Activated CD4-positive, CD25-positive, alpha-beta regulatory T cell treated with anti-CD3 and anti-CD28 coated beads, Interleukin-2, amount 50 U/mL, for 16 hours (primary cell): ENCODE measurements at regions not wholly inside any gene's neighbourhood (a gene's known extent, or its start where the extent isn't known, plus 50 kb on each side); places are given as distances from the start of the nearest gene placed in this dataset.

Experiments
- DNase-seq: peaks from one replicate; pipeline ENCODE4 v3.0.0-alpha.2; 2020; ENCODE audit warnings: low read depth, low spot score

DNA sequence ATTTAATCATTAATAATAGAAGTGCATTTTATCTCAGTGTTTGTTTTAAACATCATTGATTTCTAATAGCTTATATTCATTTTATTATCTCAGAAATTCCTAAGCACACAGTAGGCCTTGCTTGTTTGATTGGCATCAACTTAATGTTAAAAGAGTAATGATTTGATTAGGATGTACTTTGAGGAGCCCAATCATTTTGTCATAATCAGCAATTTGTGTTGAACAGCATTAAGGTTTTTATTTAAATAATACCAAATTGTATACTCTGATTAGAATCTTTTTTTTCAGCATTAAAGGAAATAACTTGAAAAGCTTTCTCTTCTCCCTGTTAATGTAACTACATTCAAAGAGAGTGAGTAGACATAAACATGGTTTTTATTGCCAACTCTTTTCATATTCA is 2262.0 kb upstream of the TENM3 start:
- DNase-seq, result no peak

DNA sequence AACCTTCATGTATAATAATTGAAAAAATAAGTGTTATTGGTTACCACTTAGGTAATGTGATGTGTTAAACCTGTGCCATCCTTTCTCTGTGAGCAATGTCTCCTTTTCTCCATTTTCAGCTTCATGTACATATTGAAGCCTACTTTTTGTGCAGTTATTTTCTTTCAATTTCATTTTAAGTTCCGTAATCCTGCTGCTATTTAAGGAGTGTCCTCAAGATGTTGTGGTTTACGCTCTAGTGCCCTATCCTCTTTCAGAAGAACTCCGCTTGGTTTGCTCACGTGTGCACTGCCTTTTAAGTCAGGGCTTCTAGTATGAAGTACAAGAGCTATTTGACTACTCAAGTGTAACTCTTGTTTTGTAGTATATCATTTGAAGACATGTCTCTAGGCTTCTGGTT is 2253.2 kb upstream of the TENM3 start:
- no peak for DNase-seq

DNA sequence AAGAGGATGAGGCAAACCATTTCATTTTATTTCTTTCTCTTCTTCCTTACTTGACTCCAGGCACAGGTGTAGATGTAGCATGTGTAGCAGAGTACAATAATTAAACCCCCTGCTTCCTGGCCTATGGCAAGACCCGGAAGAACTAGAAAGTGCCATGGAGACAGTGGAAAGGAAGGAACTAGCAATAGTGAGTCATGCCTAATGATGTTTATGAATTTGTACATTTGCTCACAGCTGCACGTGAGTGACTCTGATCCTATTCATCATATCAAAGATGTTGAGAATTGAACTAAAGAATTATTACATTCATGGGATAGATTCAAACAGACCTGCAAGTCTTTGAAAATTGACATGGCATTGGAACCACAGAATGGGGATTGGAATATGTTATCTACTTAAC is 2233.9 kb upstream of the TENM3 start:
- no peak for DNase-seq

DNA sequence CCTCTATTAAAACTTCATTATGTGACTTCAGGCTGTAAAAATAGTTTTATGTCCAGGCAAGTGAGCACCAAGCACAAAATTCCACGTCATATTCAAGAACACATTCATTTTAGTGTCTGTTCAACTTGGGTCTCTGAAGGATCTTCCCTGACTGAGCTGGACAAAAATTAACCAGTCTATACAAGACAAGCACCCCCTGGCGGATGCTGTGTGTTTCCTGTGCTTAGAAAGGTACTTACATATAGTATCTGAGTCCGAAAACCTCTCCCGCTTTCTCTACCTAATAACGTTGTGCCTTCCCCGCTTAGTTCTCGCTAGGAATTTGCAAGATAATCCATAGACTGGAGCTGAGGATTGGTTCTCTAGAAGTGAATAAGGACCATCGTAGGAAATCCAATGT is 2214.5 kb upstream of the TENM3 start:
- DNase-seq, result no peak

DNA sequence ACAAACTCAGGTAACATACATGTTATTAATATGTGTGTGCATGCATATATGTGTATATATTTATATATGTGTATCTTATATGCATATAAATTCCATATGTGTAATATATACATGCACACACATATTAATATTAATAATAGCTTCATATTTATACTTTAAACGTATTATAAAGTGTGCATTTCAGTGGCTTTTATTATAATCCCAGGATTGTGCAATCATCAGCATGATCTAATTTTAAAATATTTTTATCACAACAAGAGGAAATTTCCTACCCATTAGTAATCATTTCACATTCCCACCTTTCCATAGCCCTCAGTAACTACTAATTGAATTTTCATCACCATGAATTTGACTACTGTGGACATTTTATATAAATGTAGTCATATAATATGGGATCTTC is 2211.9 kb upstream of the TENM3 start:
- no peak for DNase-seq

DNA sequence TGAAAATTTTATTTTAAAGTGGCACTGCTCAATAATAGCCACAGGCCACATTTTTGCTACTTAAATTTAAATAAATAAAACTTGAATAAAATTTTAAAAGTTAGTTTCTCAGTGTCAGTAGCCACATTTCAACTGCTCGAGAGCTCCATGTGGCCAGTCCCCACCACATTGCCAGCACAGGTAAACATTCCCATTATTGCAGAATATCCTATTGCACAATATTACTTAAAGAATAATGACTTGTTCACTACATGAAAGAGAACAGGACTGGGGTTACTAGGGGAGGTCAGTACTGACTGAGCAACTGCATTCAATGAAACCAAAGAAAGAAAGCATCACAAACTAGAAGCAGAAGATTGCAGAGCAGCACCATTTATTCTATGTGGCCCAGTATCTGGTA is 2201.6 kb upstream of the TENM3 start:
- no peak for DNase-seq

DNA sequence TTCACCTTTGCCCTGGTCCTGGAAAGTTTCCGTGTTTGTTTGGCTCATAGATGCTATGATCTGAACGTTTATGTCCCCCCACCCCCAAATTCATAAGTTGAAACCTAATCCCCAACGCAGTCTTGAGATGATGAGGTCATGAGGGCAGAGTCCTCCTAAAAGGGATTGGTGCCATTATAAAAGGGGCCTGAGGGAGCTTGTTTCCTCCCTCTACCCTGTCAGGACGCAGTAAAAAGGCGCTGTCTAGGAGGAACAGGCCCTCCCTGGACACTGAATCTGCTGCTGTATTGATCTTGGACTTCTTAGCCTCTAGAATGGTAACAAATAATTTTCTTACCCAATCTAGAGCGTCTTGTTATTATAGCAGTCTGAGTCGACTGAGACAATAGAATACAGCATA is 2190.6 kb upstream of the TENM3 start:
- no peak for DNase-seq

DNA sequence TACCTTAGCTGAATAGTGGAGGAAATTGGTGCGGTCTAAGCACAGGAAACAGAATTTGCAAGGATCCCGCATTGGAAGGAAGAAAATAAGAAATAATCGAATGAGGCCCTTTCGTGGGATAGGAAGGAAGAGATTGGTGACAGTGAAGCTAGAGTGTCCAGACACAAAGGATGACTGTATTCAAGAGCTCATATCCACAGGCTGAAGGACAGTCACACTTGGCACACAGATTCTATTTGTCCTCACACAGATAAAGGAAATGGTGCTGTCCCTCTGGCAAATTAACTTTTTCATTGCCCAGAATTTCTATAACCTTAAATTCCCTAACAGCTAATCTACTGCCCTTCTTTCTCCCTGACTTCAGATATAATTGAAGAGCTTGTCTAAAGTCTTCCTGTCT is 2188.9 kb upstream of the TENM3 start:
- DNase-seq, result no peak

DNA sequence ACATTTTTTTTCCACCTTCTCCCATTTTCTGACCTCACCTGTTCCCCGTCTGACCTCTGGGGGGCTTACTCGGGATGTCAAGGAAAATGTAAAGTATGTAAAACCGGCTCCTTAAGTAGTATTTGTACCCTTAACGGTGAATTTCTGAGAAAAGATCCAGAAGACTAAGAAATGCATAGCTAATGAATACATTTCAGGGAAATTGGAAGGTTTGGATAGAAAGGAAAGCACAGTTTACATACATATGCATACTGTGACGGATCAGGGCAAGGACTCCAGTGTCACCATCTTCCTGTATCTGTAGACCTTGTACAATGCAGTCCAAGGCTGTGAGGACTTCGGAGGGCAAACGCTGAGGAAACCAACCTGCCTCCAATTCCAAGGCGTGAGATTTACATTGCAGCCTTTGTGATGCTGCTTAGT is 2185.9 kb upstream of the TENM3 start:
- DNase-seq, result no peak

DNA sequence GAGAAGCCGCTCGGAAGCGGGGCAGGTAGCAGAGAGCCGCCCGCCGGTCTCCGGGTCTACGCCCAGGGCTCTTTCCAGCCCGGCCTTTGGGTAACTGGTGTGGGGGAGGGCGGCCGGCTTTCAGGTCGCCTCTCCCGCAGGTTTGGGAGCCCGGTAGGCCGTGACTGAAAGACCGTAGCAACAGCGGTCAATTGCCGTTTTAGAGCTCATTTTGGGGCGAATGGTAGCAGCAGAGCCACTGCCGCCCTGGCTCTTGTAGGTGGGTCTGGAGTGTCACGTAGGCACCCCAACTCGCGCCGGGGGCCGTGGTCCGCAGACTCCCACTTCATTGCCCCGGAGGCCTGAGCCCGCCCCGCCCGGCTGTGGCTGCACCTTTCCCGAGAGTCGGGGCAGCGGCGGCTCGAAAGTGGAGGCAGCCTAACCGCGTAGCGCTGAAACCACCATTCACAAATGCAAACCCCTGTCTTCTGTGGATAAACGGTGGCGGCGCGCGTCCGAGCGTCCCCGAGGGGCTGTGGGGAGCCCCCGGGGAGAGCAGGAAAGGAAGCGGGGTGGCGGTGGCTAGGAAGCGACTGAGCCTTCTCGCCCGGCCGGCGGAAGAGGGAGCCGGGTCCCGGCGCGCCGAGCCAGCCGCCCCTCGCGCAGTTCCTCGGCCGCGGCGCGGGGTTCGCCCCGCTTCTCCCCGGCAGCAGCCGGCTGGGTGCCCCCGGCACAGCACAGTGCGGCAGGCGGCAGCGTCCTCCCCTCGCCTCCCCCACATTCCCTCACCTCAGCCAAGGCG is 2185.1 kb upstream of the TENM3 start:
- DNase-seq, result no peak

DNA sequence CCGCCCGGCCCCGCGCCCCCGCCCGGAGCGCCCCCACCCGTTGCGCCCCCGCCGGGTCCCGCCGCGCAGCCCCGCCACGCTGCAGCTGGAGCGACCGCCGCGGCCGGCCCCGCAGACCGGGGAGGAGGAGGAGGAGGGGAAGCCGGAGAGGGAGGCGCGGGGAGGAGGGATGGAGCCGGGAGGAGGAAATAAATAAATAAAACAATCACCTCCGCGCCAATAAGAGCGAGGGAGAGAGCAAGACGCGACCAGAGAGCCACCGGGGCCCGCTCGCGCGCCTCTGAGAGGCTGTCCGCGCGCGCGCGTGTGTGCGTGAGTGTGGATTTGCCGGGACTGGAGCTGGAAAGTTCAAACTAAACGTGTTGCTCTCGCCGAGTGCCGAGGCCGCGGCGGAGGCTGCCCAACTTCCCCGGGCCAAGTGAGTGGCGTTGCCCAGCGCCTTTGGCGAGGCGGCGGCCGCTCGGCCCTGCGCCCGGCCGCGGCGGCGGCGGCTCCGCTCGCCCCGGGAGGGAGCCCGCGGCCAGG is 2184.4 kb upstream of the TENM3 start:
- DNase-seq, result no peak

DNA sequence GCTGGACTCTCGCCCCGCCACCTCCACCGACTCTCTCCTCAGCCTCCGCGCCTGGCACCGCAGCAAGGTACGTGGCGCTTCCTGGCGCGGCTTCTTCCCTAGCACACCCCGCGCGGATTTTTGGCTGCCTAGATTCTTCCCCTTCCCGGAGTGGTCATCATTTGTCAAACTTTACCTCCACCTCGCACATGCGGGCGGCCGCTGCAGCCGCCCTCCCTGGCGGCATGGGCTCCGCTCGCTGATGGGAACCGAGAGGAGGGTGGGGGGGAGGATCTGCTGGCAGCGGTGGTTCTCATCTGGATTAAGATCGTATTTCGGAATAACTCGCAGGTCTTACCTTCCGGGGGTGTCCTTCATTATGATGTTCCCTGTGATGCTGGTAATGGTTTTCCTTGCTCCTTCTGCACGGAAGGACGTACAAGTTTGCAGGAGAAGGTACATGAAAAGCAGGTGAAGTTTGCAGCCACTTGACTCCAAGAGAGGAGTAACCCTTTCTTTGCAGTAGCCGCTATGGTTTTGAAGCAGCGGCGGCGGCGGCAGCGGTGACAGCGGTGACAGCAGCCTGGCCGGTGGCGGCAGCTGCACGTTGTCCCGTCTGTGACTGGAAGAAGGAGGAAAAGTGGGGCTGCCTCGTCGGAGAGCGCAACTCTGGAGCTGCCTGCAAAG is 2183.9 kb upstream of the TENM3 start:
- no peak for DNase-seq

DNA sequence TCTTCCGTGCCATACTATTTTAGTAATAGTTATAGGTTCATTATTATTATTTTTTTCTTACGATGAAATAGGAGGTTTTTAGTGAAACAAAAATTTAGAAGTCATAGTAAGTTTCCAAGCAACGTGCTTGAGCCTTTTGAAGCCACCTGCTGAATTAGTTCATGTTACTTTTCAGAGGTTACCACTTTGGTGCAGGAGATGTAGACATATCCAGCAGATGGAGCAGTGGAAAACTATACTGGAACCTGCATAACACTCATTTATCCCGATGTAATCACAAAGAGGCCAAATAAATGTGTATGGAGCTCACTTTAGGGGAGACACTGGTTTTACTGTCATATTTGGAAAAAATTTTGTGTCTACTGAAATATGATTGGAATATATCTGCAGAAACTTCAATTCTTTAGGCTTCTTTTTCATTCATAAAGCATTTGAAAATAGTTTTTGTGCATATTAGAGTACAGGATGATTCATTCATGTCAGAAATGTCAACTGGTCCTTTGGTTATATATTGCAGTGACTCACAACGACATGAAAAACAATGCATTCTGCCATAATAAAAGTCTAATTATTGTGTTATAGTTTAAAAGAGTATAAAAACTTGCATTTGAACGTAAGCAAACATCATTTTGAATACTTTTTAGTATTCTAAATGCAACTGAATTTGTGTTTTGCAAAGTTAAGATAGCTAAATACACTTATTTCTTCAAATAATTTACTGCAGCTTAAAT is 2182.9 kb upstream of the TENM3 start:
- DNase-seq, result no peak

DNA sequence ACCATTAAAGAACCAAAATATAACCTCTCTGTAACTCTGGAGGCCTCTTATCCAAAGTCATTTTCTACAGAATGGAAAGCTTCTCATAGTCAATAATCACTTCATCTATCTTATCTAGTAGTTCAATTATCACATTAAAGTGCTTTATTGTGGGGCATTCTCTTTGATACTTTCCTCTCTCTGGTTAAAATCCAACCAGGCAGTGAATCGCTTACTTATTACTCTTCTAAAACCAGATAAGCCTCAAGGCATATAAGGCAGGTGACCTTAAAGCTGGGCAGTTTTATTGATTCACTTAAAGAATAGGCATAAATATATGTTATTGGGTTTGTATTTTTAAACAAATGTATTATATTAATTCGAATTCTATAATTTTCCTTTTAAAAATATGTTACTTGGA is 2162.1 kb upstream of the TENM3 start:
- DNase-seq, result no peak

DNA sequence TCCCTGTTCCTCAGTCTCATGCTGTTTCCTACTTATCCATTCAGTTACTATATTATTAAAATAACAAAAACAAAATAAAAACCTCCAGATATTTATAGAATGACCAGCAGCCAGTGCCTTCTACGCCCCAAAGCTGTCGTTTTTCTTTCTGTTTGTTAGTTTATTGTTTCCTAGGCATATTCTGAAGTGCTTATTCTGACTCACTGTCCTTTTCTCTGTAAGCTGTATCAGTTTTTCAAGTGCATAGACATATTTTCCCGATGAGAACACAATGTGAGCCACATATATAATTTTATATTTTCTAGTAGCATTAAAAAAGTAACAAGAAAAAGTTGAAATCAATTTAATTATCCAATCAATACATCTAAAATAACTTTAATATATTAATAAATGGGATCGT is 2158.6 kb upstream of the TENM3 start:
- DNase-seq, result no peak

DNA sequence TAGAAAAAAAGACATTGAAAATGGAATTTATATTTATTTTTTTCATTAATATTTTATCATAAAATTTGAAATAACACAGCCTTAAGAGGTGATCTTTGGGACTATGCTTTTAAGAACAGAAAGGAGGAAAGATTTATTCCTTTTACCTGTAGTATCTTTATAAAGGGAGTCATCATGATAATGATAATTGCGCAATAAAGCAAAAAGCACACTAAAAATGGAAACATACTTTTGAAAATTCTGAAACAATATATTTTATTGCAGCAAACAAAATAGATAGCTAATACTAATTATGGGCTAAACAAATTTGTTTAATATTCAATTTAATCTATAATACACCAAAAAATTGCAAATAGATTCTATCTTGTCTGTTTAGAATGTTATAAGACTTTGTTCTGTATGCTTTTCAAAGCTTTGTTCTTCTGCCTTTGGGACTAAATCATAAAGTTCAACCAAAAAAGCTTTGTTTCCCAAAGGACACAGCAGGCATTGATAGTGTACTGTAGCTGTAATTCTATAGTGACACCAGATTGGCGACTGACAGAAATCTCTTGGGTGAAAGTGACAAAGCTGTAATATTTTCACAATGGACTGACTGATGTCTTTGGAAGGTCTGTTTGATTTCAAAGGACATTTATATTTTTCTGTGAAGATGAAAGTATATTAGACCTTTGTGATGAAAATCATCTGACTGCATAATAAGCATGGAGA is 2156.6 kb upstream of the TENM3 start:
- DNase-seq, result no peak

DNA sequence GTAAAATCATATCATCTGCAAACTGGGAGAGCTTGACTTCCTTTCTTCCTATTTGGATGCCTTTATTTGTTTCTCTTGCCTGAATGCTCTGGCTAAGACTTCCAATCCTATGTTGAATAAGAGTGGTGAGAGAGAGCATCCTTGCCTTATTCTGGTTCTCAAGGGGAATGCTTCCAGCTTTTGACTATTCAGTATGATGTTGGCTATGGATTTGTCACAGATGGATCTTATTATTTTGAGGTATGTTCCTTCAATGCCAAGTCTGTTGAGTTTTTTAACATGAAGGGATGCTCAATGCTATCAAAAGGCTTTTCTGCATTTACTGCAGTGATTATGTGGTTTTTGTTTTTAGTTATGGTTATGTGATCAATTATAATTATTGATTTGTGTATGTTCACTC is 2144.6 kb upstream of the TENM3 start:
- no peak for DNase-seq

DNA sequence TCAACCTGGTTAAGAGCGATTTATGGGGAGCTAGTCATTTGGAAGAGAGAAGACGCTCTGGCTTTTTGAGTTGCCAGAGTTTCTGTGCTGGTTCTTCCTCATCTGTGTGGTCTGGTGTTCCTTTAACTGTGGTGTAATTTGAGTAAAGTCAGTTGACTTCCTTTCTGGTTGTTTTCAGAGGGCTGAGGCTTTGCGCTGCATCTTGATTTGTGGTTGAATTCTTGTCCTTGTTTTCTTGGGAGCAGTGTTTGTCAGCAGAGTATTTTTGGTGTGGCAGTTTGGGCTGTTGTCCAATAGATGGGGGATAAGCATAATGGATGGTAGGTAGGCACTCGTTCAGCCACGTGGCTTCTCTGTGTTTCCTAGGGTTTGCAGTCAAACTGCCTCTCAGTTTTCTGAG is 2143.2 kb upstream of the TENM3 start:
- DNase-seq, result no peak

DNA sequence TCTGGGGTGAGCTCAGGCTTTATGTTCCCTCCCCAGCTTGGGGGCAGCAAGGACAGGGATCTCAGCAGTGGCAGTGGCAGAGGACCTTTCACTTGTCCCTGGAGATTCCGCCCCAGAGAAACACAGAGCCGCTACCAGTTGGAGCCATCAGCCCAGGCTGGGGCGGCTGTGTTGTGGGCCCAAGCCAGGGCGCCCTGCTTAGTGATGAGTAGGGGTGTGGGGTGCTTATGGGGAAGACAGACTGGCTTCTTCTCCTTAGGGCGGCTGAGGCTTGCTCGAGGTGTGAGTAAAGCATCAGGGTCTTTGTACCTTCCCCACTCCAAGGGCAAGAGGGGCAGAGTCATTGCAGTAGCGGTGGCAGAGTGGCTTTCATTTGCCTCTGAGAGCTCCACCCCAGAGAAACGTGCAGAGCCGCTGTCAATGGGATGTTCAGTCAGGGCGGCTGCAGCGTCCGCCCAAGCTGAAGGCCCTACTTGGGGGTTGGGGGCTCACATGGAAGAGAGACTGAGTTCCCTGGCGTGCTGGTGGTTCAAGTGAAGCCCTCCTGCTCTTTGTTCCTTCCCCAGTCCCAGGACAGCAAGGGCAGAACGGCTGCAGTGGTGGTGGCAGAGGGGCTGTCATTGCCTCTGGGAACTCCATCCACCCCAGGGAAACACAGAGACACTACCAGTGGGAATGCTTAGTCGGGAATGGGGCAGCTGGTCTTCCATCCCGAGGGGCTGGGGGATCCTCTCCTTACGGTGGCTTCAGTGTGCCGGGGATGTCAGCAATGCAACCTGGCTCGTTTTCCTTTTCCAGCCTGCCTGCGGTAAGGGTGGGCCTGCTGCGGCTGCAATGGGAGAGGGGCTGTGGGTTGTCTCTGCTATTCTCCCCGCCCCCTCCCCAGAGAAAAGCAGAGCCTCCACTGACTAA is 2142.5 kb upstream of the TENM3 start:
- no peak for DNase-seq

DNA sequence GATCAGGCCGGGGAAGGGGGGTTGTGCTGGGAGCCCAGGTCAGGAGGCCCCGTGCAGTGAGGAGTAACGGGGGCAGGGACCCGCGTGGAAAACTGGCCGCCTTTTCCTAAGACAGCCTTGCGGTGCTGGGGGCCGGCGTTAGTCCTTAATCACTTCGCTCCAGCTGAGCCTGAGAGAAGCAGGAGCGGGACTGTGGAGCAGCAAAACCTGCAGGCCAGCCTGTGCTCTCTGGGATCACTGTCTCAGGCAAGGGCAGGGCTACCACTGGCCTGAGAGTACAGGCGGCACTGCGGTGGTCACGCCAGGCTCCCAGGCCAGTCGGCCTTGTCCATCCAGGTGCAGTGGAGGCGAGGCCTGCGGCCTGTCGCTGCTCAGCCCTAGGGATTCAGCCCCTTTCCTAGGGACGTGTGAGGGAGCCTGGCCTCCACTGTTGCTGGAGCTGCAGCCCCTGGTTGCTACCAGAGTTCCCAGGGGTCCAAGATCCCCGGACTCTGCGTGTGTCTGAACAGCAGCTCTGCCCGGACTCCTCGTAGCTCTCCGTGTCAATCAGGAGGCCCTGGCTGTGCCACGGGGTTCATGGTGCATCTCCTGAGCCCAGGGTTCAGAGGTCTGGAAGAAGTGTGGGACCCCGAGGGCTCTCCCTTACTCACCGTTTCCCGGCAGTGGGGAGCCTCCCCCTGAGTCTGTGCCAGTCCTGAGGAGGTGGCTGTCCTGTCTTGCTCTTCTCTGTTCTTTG is 2141.7 kb upstream of the TENM3 start:
- DNase-seq, result no peak
